Midbrain (tissue), 1 donor: ENCODE measurements at regions not wholly inside any gene's neighbourhood (a gene's known extent, or its start where the extent isn't known, plus 50 kb on each side); places are given as distances from the start of the nearest gene placed in this dataset.
A peak's percentile ranks its signal among the peaks of the same experiment; 100 is the strongest.

ENCODE experiments used
- DNase-seq: peaks from one replicate; lab custom pipeline; 2025; lab: John Stamatoyannopoulos, UW

- DNase-seq: no peak
Measured at GRCh38 chr3:72113564-72113963, 328.6 kb upstream of the PROK2 start.

- no peak for DNase-seq
Measured at GRCh38 chr3:72112435-72112834, 327.5 kb upstream of the PROK2 start.

GRCh38 chr3:72111265-72112205 lies 326.6 kb upstream of the PROK2 start:
- DNase-seq: no peak

GRCh38 chr3:72109327-72110259 lies 324.6 kb upstream of the PROK2 start:
- DNase-seq: no peak

GRCh38 chr3:72105306-72105705 lies 320.4 kb upstream of the PROK2 start:
- DNase-seq: no peak

GRCh38 chr3:72102112-72102616 lies 317.2 kb upstream of the PROK2 start:
- peak; percentile 14 for DNase-seq

- no peak for DNase-seq
Measured at GRCh38 chr3:72101494-72101893, 316.5 kb upstream of the PROK2 start.

- DNase-seq: peak; percentile 80
Measured at GRCh38 chr3:72100601-72101187, 315.7 kb upstream of the PROK2 start.

- DNase-seq: no peak
Measured at GRCh38 chr3:72100080-72100511, 315.1 kb upstream of the PROK2 start.

- no peak for DNase-seq
Measured at GRCh38 chr3:72099326-72100079, 314.6 kb upstream of the PROK2 start.

GRCh38 chr3:72097053-72097452 lies 312.1 kb upstream of the PROK2 start:
- DNase-seq: no peak

- DNase-seq: no peak
Measured at GRCh38 chr3:72095521-72095920, 310.6 kb upstream of the PROK2 start.

GRCh38 chr3:72093992-72094334 lies 309.0 kb upstream of the PROK2 start:
- DNase-seq: no peak

GRCh38 chr3:72093270-72093991 lies 308.5 kb upstream of the PROK2 start:
- no peak for DNase-seq

GRCh38 chr3:72092778-72093177 lies 307.8 kb upstream of the PROK2 start:
- no peak for DNase-seq

- DNase-seq: no peak
Measured at GRCh38 chr3:72088486-72089025, 303.6 kb upstream of the PROK2 start.

- no peak for DNase-seq
Measured at GRCh38 chr3:72087420-72087819, 302.5 kb upstream of the PROK2 start.

GRCh38 chr3:72086743-72087087 lies 301.8 kb upstream of the PROK2 start:
- no peak for DNase-seq

- no peak for DNase-seq
Measured at GRCh38 chr3:72086042-72086742, 301.2 kb upstream of the PROK2 start.

GRCh38 chr3:72085036-72085435 lies 300.1 kb upstream of the PROK2 start:
- no peak for DNase-seq
